NCI-H146 (cell line): ENCODE measurements at regions not wholly inside any gene's neighbourhood (a gene's known extent, or its start where the extent isn't known, plus 50 kb on each side); places are given as distances from the start of the nearest gene placed in this dataset.

ENCODE experiments used
- DNase-seq: peaks from one replicate; lab custom pipeline; 2025; lab: John Stamatoyannopoulos, UW

DNA sequence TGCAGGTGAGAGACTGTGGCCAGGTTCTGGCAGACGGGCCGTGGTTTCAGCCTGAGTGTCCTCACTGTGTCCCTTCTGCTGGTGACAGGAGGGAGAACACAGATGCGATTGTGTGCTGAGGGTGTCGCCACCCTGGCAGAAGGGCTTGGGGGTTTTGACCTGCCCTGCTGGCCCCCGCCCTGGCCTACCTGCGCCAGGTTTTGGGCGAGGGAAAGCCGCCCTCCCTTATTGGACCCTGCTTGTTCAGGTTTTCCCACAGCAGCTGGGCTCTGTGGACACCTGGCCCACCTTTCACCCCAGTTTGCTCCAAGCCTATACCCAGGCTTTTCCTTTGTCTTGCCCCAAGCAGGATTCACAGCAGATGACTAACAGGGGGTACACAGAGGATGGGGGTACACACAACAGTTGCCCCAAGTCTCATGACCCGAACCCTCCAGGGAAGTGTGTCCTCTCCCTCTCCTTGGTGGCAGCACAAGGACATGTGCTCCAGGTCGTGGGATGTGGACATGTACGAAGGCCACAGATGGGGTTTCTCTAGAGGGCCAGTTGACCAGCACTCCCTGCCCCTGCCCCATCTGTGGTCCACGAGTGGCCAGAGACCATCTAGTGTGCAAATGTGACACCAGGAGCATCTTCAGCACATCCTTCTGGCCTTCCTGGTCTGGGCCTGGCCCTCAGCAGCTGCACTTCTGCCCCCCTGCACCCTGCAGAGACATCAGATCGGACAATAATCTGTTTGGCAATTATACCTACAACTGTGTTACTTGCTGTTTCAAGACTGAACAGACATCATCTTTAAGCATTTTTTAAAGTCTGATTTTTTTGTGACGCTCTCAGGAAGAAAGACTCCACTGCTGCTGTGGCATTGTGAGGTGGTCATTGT lies 265.8 kb upstream of the IRX4 start:
- no peak for DNase-seq

GRCh38 chr5:2147504-2148311 lies 265.0 kb upstream of the IRX4 start:
- no peak for DNase-seq

GRCh38 chr5:2143646-2144353 lies 261.1 kb upstream of the IRX4 start:
- no peak for DNase-seq

DNA sequence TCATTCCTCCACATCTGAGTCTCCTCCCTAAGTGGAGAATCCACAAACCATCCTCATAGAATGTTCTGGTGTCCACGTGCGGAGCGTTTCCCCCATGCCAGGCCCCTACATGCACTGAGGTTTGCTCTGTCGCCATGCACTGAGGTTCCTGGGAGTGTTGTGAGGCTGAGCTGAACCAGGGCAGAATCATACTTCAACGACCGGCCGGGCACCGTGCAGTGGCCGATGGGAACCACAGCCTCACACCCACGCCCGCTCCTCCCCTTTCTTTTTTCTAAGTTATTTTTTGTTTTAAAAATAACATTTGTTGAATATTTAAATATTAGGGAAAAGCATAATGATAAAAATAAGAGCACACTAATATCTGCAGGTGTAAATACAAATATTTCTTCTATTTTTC lies 260.4 kb upstream of the IRX4 start:
- DNase-seq = no peak

DNA sequence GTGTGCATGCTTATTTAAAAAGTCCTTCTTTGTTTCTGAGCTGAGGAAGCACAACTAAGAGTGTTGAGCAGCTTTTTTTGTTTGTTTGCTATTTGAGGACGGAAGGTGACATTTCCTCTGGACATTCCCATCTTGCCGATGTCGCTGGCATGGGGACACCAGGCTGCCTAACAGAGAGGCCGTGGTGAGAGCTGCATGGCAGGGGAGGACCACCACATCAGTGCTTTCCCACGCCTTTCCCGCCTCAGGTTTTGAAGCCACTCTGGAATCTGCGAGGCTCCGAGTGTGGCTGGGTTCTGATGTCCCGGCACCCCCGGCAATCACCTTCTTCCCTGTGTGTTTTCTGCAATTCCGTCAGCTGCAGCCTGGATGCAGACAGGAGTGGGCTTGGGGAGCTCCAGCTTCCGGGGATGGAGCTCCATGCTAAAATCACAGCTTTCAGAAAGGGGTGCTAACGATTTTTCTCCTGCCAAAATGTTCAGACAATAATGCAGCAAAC lies 259.8 kb upstream of the IRX4 start:
- no peak for DNase-seq

- DNase-seq = no peak
These were observed 258.7 kb upstream of the IRX4 start for GRCh38 chr5:2141254-2142000.

GRCh38 chr5:2140501-2141175 lies 257.9 kb upstream of the IRX4 start:
- DNase-seq = no peak

DNA sequence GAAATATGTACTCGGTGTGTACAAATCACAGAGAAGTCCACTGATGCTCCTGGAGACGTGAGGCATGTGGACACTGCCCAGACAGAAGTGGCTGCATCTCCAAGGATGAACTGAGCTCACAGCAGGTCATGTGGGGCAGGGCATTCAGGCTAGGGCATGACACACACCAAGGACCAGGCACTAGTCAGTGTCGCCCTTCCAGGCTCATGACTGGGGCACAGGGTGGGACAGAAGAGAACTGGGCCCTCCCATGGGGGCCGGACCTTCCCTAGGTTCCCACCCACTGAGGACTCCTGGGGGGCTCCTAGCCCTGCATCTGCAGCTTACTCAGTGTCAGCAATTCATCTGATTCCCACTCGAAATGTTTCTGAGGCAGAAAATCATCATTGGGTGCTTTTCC lies 256.8 kb upstream of the IRX4 start:
- no peak for DNase-seq

- no peak for DNase-seq
These were observed 256.2 kb upstream of the IRX4 start for GRCh38 chr5:2138896-2139295.

GRCh38 chr5:2137444-2138050 lies 254.8 kb upstream of the IRX4 start:
- no peak for DNase-seq

DNA sequence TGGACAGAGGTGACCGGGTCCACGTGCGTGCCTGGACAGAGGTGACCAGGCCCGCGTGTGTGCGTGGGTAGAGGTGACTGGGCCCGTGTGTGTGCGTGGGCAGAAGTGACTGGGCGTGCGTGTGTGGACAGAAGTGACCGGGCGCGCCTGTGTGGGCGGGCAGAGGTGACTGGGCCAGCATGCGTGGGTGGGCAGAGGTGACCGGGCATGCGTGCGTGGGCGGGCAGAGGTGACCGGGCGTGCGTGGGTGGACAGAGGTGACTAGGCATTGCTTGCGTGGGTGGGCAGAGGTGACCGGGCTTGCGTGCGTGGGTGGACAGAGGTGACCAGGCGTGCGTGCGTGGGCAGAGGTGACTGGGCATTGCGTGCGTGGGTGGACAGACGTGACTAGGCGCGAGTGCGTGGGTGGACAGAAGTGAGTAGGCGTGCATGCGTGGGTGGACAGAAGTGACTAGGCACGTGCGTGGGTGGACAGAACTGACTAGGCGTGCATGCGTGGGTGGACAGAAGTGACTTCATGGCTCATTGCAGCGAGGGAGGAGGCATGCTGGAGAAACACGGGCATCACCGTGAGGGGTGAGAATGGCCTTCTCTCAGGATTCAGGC lies 254.1 kb upstream of the IRX4 start:
- DNase-seq = no peak

- no peak for DNase-seq
These were observed 253.1 kb upstream of the IRX4 start for GRCh38 chr5:2135833-2136232.

- DNase-seq = no peak
These were observed 252.6 kb upstream of the IRX4 start for GRCh38 chr5:2135354-2135753.

GRCh38 chr5:2134543-2135292 lies 252.0 kb upstream of the IRX4 start:
- no peak for DNase-seq

DNA sequence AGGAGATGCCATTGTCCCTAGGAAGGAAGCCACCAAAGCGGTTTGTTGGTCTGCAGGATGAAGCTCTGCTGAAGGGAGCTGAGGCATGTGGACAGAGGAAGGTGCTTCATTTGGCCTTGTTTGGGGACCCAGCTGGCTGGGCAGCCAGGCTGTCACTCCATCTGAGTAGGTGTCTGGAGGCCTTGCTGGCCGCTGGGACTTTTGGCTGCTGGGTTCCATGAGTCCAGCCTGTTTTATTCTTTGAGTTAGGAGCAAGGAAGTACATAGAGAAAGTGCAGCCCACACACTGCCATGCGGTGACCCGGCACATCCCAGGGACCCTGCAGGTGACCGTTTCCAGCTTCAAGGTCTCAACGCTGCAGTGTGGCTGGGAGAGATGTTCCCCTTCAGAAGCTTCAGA lies 251.2 kb upstream of the IRX4 start:
- no peak for DNase-seq

DNA sequence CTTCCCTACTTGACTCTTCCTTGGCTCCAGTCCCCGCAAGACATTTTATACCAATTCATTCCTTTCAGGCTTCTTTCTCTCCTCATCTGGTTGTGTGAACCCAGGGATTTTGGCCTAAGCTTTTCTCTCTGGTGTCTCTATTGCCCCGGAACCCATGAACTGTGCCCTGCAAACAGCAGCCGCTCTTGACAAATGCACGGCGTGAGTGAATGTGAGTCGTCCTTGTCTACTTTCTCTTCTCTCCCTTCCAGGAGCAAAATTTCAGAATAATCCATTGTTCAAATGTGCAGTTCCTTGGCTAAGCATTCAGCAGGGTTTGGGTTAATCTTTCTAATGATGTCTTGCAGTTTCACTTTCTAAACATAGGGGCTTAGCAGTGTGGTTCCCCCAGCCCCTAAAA lies 250.4 kb upstream of the IRX4 start:
- no peak for DNase-seq

DNA sequence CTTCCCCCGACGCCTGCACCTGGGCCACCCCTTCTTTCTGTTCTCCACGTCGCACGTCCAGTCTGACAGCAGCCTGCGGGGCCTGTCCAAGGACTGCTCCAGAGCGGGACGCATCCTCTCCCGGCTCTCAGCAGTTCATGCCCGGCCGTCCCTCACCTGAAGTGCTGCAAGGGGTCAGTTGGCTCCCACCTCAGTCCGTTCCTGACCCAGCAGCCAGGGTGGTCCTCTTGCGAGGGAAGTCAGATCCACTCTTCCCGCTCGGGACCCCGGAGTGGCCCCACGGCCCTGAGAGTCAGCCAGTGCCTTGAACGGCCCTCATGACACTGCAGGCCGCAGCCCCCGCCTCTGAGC lies 249.7 kb upstream of the IRX4 start:
- no peak for DNase-seq

- no peak for DNase-seq
These were observed 249.2 kb upstream of the IRX4 start for GRCh38 chr5:2131826-2132496.

DNA sequence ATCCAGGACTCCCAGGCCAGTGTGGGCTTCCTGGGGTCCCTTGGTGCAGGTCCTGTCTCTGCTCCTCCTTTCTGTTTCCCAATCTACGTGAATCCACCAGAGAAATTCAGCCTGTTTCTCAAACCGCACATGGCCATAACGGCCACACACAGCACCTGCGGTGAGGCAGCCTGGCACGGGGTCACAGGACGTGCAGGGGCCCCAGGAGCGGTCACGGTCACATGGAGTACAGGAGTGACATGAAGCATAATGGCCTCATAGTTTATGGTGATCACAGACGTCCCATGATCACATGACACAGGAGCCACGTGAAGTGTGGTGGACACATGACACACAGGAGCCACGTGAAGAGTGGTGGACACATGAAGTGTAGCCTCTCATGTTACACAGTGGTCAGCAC lies 248.5 kb upstream of the IRX4 start:
- no peak for DNase-seq
